Sigmoid colon (tissue), 6 donors: ENCODE measurements at regions not wholly inside any gene's neighbourhood (a gene's known extent, or its start where the extent isn't known, plus 50 kb on each side); places are given as distances from the start of the nearest gene placed in this dataset.

Experiments
- DNase-seq: peaks from one replicate; pipeline ENCODE4 v3.0.0-alpha.2; 2019
- H3K27ac ChIP-seq, 4 donors: fragments of 200-600 bp; sonication (generic); one replicate each; pipeline ENCODE4 v1.5.1; 2016 to 2019; ENCODE audit warnings: mild to moderate bottlenecking in 1 of 4
- H3K27me3 ChIP-seq, 3 donors: fragments of 200-600 bp; sonication (generic); one replicate each; pipeline ENCODE4 v1.5.1; 2019; ENCODE audit warnings: mild to moderate bottlenecking in 1 of 3
- H3K36me3 ChIP-seq, 4 donors: fragments of 200-600 bp; sonication (generic); one replicate each; pipeline ENCODE4 v1.5.1; 2016 to 2019
- H3K4me1 ChIP-seq, 4 donors: fragments of 200-600 bp; sonication (generic); one replicate each; pipeline ENCODE4 v1.5.1; 2017 to 2019
- H3K4me3 ChIP-seq, 4 donors: fragments of 200-600 bp; sonication (generic); one replicate each; pipeline ENCODE4 v1.5.1; 2017 to 2019; ENCODE audit warnings: mild to moderate bottlenecking in 2 of 4, moderate library complexity in 1 of 4
- H3K9me3 ChIP-seq, 4 donors: fragments of 200-600 bp in 3 of 4; sonication (generic) in 3 of 4; one replicate each; pipeline versions ENCODE4 v1.5.1 to v1.6.1; 2013 to 2019
- EP300 ChIP-seq, 4 donors: sonication (generic); formaldehyde crosslinking; IDR thresholded peaks; one replicate each; pipeline ENCODE4 v1.6.1; 2017; ENCODE audit warnings: antibody characterized with exemption in 4 of 4
- POLR2A ChIP-seq, 2 donors: fragments of 450-650 bp; IDR thresholded peaks; one replicate each; pipeline ENCODE4 v1.6.1; 2016; ENCODE audit warnings: antibody characterized with exemption in 2 of 2, mild to moderate bottlenecking in 2 of 2, moderate library complexity in 2 of 2
- POLR2AphosphoS5 ChIP-seq, 4 donors: sonication (generic); formaldehyde crosslinking; IDR thresholded peaks; one replicate each; pipeline ENCODE4 v1.6.1; 2017; ENCODE audit warnings: antibody characterized with exemption in 4 of 4
- WGBS, 2 donors: extraction: QIAGEN DNeasy Blood & Tissue Kit; methylation state at CpG; one replicate each; pipeline ENCODE4 v1.1.7; 2013; 5-methylcytosine and 5-hydroxymethylcytosine counted together
- intact Hi-C: fragments of 100-400 bp; cut with DNase I; formaldehyde crosslinking; loops from one replicate; pipeline ENCODE4 v1.15.1; 2023
- TF ChIP-seq, protein P1 (sequence below), 4 experiments: fragments of 450-650 bp in 3 of 4; fragments of 200-600 bp in 1 of 4; IDR thresholded peaks; one replicate each; pipeline ENCODE4 v1.5.1; 2016 to 2019; ENCODE audit warnings: antibody characterized with exemption in 4 of 4, mild to moderate bottlenecking in 3 of 4, moderate library complexity in 2 of 4
- donor health status: healthy with polysubstance abuse.
- donor health status: healthy.

DNA sequence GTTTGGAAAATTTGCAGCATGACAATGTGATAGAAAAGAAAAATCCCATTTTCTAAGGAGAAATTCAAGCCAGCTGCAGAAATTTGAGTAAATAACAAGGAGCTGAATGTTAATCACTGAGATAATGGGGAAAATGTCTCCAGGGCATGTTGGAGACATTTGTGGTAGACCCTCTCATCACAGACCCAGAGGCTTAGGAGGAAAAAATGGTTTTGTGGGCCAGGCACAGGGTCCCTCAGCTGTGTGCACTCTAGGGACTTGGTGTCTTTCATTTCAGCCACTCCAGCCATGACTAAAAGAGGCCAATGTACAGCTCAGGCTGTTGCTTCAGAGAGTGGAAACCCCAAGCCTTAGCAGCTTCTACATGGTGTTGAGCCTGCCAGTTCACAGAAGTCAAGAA is 111.4 kb upstream of the SYT10 start:
- Histone ChIP-seq H3K36me3 (no peaks in the 10 kb centered on the region), H3K9me3 (no peaks in the 10 kb centered on the region), H3K4me3 (no peak overlapping the region), H3K27me3 (no peaks in the 10 kb centered on the region), H3K4me1 (no peaks in the 10 kb centered on the region), H3K27ac (no peak overlapping the region)
- DNase-seq = no peak
- TF ChIP-seq, protein P1, sequence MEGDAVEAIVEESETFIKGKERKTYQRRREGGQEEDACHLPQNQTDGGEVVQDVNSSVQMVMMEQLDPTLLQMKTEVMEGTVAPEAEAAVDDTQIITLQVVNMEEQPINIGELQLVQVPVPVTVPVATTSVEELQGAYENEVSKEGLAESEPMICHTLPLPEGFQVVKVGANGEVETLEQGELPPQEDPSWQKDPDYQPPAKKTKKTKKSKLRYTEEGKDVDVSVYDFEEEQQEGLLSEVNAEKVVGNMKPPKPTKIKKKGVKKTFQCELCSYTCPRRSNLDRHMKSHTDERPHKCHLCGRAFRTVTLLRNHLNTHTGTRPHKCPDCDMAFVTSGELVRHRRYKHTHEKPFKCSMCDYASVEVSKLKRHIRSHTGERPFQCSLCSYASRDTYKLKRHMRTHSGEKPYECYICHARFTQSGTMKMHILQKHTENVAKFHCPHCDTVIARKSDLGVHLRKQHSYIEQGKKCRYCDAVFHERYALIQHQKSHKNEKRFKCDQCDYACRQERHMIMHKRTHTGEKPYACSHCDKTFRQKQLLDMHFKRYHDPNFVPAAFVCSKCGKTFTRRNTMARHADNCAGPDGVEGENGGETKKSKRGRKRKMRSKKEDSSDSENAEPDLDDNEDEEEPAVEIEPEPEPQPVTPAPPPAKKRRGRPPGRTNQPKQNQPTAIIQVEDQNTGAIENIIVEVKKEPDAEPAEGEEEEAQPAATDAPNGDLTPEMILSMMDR (IDR thresholded peaks at IDR 0.05) = no peak
- TF ChIP-seq POLR2AphosphoS5 (IDR thresholded peaks at IDR 0.05) (no peak), EP300 (IDR thresholded peaks at IDR 0.05) (no peak), POLR2A (IDR thresholded peaks at IDR 0.05) (no peak)
- intact Hi-C loops = no loop called here

DNA sequence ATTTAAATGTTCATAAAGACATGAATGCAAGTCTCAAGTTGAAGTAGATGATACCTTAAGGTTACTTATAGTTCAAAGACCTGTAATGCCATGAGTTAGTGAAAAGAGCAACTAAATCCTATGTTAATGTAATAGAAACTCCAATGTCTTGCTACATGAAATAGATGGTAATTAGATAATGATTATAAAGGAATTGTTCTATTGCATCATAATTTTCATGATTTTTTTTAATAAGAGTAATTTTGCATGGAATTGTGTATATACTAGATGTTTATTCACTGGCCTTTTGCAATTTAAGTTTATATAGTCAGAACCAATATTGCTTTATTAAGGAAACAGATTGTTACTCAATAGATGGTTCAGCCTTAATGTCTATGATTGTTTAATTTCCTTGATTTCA is 115.5 kb upstream of the SYT10 start:
- Histone ChIP-seq H3K4me1 (no peaks in the 10 kb centered on the region), H3K36me3 (no peaks in the 10 kb centered on the region)
- intact Hi-C loops = no loop called here

DNA sequence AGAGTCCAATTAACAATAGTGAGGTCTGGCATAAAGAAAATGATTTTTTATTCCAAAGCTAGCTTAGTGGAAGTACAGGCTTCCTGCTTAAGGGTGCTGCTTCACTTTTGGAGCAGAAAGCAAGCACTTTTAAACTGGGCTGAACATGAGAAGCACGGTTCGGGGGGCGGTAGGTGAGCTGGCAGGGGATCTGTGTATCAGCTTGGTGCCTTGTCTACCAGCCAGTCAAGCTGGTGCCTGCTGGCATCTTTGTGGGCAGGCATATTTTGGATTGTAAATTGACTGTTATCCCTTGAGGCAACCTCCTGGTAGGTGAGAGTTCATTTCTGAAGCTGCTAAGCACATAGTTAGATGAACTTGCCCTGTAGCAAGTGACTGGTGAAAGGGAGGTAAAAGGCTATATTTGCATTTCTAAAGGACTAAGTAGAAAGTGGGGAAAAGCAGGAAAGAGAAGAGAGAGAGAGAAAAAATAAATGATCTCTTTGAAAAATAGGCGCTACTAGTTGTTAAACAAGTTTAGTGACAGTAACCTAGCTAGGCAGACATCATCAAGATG is 121.1 kb upstream of the SYT10 start:
- Histone ChIP-seq H3K9me3 (peaks cover 0 to 1% (median 0%) of the 10 kb centered on the region in 4 donors), H3K4me3 (no peak overlapping the region), H3K27me3 (no peaks in the 10 kb centered on the region), H3K27ac (no peak overlapping the region), H3K4me1 (no peaks in the 10 kb centered on the region), H3K36me3 (no peaks in the 10 kb centered on the region)
- no peak for TF ChIP-seq POLR2AphosphoS5 (IDR thresholded peaks at IDR 0.05)
- TF ChIP-seq, protein P1 (IDR thresholded peaks at IDR 0.05) = no peak
- TF ChIP-seq POLR2A (IDR thresholded peaks at IDR 0.05) = no peak
- no peak for TF ChIP-seq EP300 (IDR thresholded peaks at IDR 0.05)
- WGBS, 2 donors = 86 to 87% methylated on average over 4 of the region's 4 CpGs
- no peak for DNase-seq
- intact Hi-C loops = no loop called here

More for the DNA sequence above, 115.5 kb upstream of the SYT10 start:
- H3K4me3 ChIP-seq = no peak overlapping the region
- DNase-seq = no peak
- no peaks in the 10 kb centered on the region for H3K27me3 ChIP-seq
- no peak overlapping the region for H3K27ac ChIP-seq
- TF ChIP-seq POLR2A (IDR thresholded peaks at IDR 0.05) (no peak), POLR2AphosphoS5 (IDR thresholded peaks at IDR 0.05) (no peak), EP300 (IDR thresholded peaks at IDR 0.05) (no peak)
- TF ChIP-seq, protein P1 (IDR thresholded peaks at IDR 0.05) = no peak
- H3K9me3 ChIP-seq = no peaks in the 10 kb centered on the region

DNA sequence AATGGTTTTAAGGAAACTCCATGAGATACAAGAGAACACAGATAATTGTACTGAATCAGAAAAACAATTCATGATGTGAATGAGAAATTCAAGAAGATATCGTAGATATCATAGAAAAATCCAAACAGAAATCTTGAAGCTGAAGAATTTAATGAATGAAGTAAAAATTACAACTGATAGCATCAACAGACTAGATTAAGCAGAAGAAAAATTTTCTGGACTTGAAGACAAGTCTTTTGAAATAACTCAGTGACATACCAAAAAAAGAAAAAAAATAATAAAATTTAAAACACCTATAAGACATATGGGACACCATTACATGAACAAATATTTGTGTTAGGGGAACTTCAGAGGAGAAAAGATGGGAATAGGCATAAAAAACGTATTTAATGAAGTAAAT is 122.8 kb upstream of the SYT10 start:
- no peak overlapping the region for H3K4me3 ChIP-seq
- peaks cover 0 to 1% (median 0%) of the 10 kb centered on the region in 4 donors for H3K9me3 ChIP-seq
- H3K36me3 ChIP-seq = no peaks in the 10 kb centered on the region
- intact Hi-C loops = no loop called here
- 69 to 78% methylated on average over 2 of the region's 2 CpGs for WGBS, 2 donors
- no peaks in the 10 kb centered on the region for H3K27me3 ChIP-seq
- TF ChIP-seq, protein P1 (IDR thresholded peaks at IDR 0.05) = no peak
- TF ChIP-seq POLR2A (IDR thresholded peaks at IDR 0.05) = no peak
- TF ChIP-seq EP300 (IDR thresholded peaks at IDR 0.05) = no peak
- TF ChIP-seq POLR2AphosphoS5 (IDR thresholded peaks at IDR 0.05) = no peak
- H3K27ac ChIP-seq = no peak overlapping the region
- H3K4me1 ChIP-seq = no peaks in the 10 kb centered on the region
- DNase-seq = no peak

DNA sequence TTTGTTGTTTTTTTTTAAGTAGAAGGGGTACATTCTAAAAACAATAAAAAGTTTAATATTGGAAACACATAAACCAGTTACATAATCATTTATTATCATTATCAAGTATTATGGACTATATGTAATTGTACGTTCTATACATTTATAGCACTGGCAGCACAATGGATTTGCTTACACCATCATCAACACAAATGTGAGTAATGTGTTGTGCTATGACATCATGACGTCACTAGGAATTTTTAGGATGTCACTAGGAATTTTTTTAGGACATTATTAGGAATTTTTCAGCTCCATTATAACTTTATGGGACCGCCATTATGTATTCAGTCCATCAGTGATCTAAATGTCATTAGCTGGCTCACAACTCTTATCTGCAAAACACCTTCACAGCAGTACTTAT is 126.8 kb upstream of the SYT10 start:
- TF ChIP-seq EP300 (IDR thresholded peaks at IDR 0.05) (no peak), POLR2AphosphoS5 (IDR thresholded peaks at IDR 0.05) (no peak), POLR2A (IDR thresholded peaks at IDR 0.05) (no peak)
- TF ChIP-seq, protein P1 (IDR thresholded peaks at IDR 0.05) = no peak
- Histone ChIP-seq H3K36me3 (no peaks in the 10 kb centered on the region), H3K27me3 (no peaks in the 10 kb centered on the region), H3K9me3 (peaks cover 0 to 1% (median 0%) of the 10 kb centered on the region in 4 donors), H3K4me3 (no peak overlapping the region), H3K4me1 (no peaks in the 10 kb centered on the region), H3K27ac (no peak overlapping the region)
- whole genome bisulfite sequencing, 2 donors = 62% methylated on average over 3 of the region's 3 CpGs
- intact Hi-C loops = no loop called here
- no peak for DNase-seq
